Gastroesophageal sphincter (tissue), 3 donors: ENCODE measurements at regions not wholly inside any gene's neighbourhood (a gene's known extent, or its start where the extent isn't known, plus 50 kb on each side); places are given as distances from the start of the nearest gene placed in this dataset.

Experiments
- EP300 ChIP-seq: sonication (generic); formaldehyde crosslinking; IDR thresholded peaks from one replicate; pipeline ENCODE4 v1.6.1; 2017; ENCODE audit warnings: antibody characterized with exemption, mild to moderate bottlenecking
- POLR2AphosphoS5 ChIP-seq: sonication (generic); formaldehyde crosslinking; IDR thresholded peaks from one replicate; pipeline ENCODE4 v1.6.1; 2017; ENCODE audit warnings: antibody characterized with exemption
- TF ChIP-seq, protein P1 (sequence below), 4 experiments: fragments of 200-600 bp in 2 of 4; fragments of 450-650 bp in 2 of 4; sonication (generic) in 1 of 4; IDR thresholded peaks; one replicate each; pipeline ENCODE4 v1.5.1; 2017 to 2019; ENCODE audit warnings: antibody characterized with exemption in 4 of 4, mild to moderate bottlenecking in 2 of 4, moderate library complexity in 2 of 4

- TF ChIP-seq, protein P1, sequence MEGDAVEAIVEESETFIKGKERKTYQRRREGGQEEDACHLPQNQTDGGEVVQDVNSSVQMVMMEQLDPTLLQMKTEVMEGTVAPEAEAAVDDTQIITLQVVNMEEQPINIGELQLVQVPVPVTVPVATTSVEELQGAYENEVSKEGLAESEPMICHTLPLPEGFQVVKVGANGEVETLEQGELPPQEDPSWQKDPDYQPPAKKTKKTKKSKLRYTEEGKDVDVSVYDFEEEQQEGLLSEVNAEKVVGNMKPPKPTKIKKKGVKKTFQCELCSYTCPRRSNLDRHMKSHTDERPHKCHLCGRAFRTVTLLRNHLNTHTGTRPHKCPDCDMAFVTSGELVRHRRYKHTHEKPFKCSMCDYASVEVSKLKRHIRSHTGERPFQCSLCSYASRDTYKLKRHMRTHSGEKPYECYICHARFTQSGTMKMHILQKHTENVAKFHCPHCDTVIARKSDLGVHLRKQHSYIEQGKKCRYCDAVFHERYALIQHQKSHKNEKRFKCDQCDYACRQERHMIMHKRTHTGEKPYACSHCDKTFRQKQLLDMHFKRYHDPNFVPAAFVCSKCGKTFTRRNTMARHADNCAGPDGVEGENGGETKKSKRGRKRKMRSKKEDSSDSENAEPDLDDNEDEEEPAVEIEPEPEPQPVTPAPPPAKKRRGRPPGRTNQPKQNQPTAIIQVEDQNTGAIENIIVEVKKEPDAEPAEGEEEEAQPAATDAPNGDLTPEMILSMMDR (IDR thresholded peaks at IDR 0.05): no peak
- TF ChIP-seq EP300 (no peak), POLR2AphosphoS5 (no peak)
These were observed 591.4 kb upstream of the CDH11 start for GRCh38 chr16:65713181-65713808.
